Transverse colon (tissue), 4 donors: ENCODE measurements at regions not wholly inside any gene's neighbourhood (a gene's known extent, or its start where the extent isn't known, plus 50 kb on each side); places are given as distances from the start of the nearest gene placed in this dataset.

Source experiments
- DNase-seq: peaks from one replicate; pipeline ENCODE4 v3.0.0-alpha.2; 2019
- H3K27ac ChIP-seq, 4 donors: fragments of 200-600 bp; sonication (generic); 2 replicates each; pipeline ENCODE4 v1.5.1; 2016 to 2018; ENCODE audit warnings: inconsistent platforms in 4 of 4
- H3K27me3 ChIP-seq: fragments of 200-600 bp; sonication (generic); 2 replicates; pipeline ENCODE4 v1.5.1; 2017; ENCODE audit warnings: inconsistent platforms
- H3K36me3 ChIP-seq, 4 donors: fragments of 200-600 bp; sonication (generic); 2 replicates each; pipeline ENCODE4 v1.5.1; 2017 to 2019; ENCODE audit warnings: inconsistent platforms in 4 of 4
- H3K4me1 ChIP-seq, 4 donors: fragments of 200-600 bp; sonication (generic); 2 replicates each; pipeline ENCODE4 v1.5.1; 2017 to 2020; ENCODE audit warnings: inconsistent platforms in 4 of 4
- H3K4me3 ChIP-seq, 4 donors: fragments of 200-600 bp; sonication (generic); 1 replicate in 1 of 4; 2 replicates in 3 of 4; pipeline versions ENCODE4 v1.5.1 to v1.6.1; 2017 to 2019; ENCODE audit warnings: inconsistent platforms in 4 of 4
- H3K9me3 ChIP-seq, 2 donors: fragments of 200-600 bp; sonication (generic); 2 replicates each; pipeline ENCODE4 v1.5.1; 2017 to 2019; ENCODE audit warnings: inconsistent platforms in 2 of 2
- CTCF ChIP-seq, 5 experiments: fragments of 200-600 bp in 3 of 5; fragments of 450-650 bp in 2 of 5; sonication (generic) in 3 of 5; IDR thresholded peaks; 1 replicate in 2 of 5; 2 replicates in 3 of 5; pipeline ENCODE4 v1.5.1; 2016 to 2017; ENCODE audit warnings: antibody characterized with exemption in 5 of 5, inconsistent platforms in 3 of 5, mild to moderate bottlenecking in 2 of 5, moderate library complexity in 1 of 5
- EP300 ChIP-seq: sonication (generic); formaldehyde crosslinking; IDR thresholded peaks from one replicate; pipeline ENCODE4 v1.6.1; 2017; ENCODE audit warnings: antibody characterized with exemption, low read depth
- POLR2A ChIP-seq: fragments of 450-650 bp; IDR thresholded peaks from one replicate; pipeline ENCODE4 v1.6.1; 2016; ENCODE audit warnings: antibody characterized with exemption, mild to moderate bottlenecking, moderate library complexity
- POLR2AphosphoS5 ChIP-seq, 3 donors: sonication (generic); formaldehyde crosslinking; IDR thresholded peaks; one replicate each; pipeline ENCODE4 v1.6.1; 2016; ENCODE audit warnings: antibody characterized with exemption in 3 of 3
- WGBS, 2 donors: methylation state at CpG; one replicate each; pipeline ENCODE4 v1.1.5; 2018; ENCODE audit warnings: low coverage in 1 of 2; 5-methylcytosine and 5-hydroxymethylcytosine counted together
- in situ Hi-C, 4 donors: fragments of 200-750 bp; cut with MboI; loops; one replicate each; pipeline versions ENCODE4 v1.15.0 to v1.15.1; 2017; ENCODE audit warnings: low sequenced_read_pairs in 3 of 4, low pct_ligation_motif_present in 1 of 4, low pct_unique_long_range_greater_than_20kb in 1 of 4
- intact Hi-C: fragments of 100-400 bp; cut with DNase I; formaldehyde crosslinking; loops from one replicate; pipeline ENCODE4 v1.15.1; 2023; ENCODE audit warnings: low total_unique reads

- Histone ChIP-seq H3K9me3 (no peaks in the 10 kb centered on the region), H3K4me1 (no peaks in the 10 kb centered on the region), H3K27me3 (no peaks in the 10 kb centered on the region), H3K4me3 (no peak overlapping the region), H3K27ac (no peak overlapping the region), H3K36me3 (no peaks in the 10 kb centered on the region)
- intact Hi-C loops: no loop called here
- WGBS, 2 donors: 62 to 90% methylated on average over 2 of the region's 2 CpGs
- no peak for DNase-seq
- in situ Hi-C loops: no loop called here
- TF ChIP-seq CTCF (IDR thresholded peaks at IDR 0.05) (no peak), POLR2AphosphoS5 (IDR thresholded peaks at IDR 0.05) (no peak), POLR2A (no peak), EP300 (no peak)
Measured at GRCh38 chr14:25848601-25849000, 749.2 kb downstream of the NOVA1 start.

GRCh38 chr14:25846246-25846645, 751.6 kb downstream of the NOVA1 start:
- H3K4me1 ChIP-seq: no peaks in the 10 kb centered on the region
- no peak overlapping the region for H3K4me3 ChIP-seq
- H3K36me3 ChIP-seq: no peaks in the 10 kb centered on the region
- TF ChIP-seq EP300: no peak
- no peaks in the 10 kb centered on the region for H3K27me3 ChIP-seq
- no peaks in the 10 kb centered on the region for H3K9me3 ChIP-seq
- in situ Hi-C loops (no loop called here), intact Hi-C loops (no loop called here)
- DNase-seq: no peak
- no peak overlapping the region for H3K27ac ChIP-seq
- 80 to 86% methylated on average over 1 to 5 of the region's 5 CpGs for WGBS, 2 donors

- 61 to 64% methylated on average over 5 of the region's 5 CpGs for WGBS, 2 donors
- no peak for DNase-seq
Measured at GRCh38 chr14:25843481-25844470, 754.1 kb downstream of the NOVA1 start.

GRCh38 chr14:25841226-25841625, 756.6 kb downstream of the NOVA1 start:
- Histone ChIP-seq H3K27me3 (no peaks in the 10 kb centered on the region), H3K4me1 (no peaks in the 10 kb centered on the region), H3K27ac (no peak overlapping the region), H3K4me3 (no peak overlapping the region), H3K9me3 (no peaks in the 10 kb centered on the region), H3K36me3 (no peaks in the 10 kb centered on the region)
- TF ChIP-seq POLR2A (no peak), CTCF (IDR thresholded peaks at IDR 0.05) (no peak), EP300 (no peak), POLR2AphosphoS5 (IDR thresholded peaks at IDR 0.05) (no peak)
- in situ Hi-C loops (no loop called here), intact Hi-C loops (no loop called here)
- WGBS, 2 donors: 71 to 75% methylated on average over 2 of the region's 2 CpGs
- DNase-seq: no peak

More at GRCh38 chr14:25843481-25844470, 754.1 kb downstream of the NOVA1 start:
- intact Hi-C loops: no loop called here
- no peak overlapping the region for H3K4me3 ChIP-seq
- H3K27ac ChIP-seq: no peak overlapping the region
- no peaks in the 10 kb centered on the region for H3K27me3 ChIP-seq
- TF ChIP-seq EP300 (no peak), POLR2AphosphoS5 (IDR thresholded peaks at IDR 0.05) (no peak), CTCF (IDR thresholded peaks at IDR 0.05) (no peak), POLR2A (no peak)
- H3K36me3 ChIP-seq: no peaks in the 10 kb centered on the region
- in situ Hi-C loops: no loop called here
- H3K9me3 ChIP-seq: no peaks in the 10 kb centered on the region
- no peaks in the 10 kb centered on the region for H3K4me1 ChIP-seq
